ENCODE measurements at regions not wholly inside any gene's neighbourhood (a gene's known extent, or its start where the extent isn't known, plus 50 kb on each side); places are given as distances from the start of the nearest gene placed in this dataset.

- Mint-ChIP-seq H3K36me3 (ENCODE audit: insufficient read depth, unreplicated experiment) (no peaks in the 10 kb centered on the region), H3K27ac (ENCODE audit: unreplicated experiment) (no peak overlapping the region), H3K4me3 (ENCODE audit: unreplicated experiment) (no peak overlapping the region), H3K4me1 (ENCODE audit: low read depth, unreplicated experiment) (no peaks in the 10 kb centered on the region), H3K9me3 (ENCODE audit: unreplicated experiment) (no peaks in the 10 kb centered on the region), H3K27me3 (ENCODE audit: insufficient read depth, unreplicated experiment) (no peaks in the 10 kb centered on the region)
- DNase-seq, result no peak
- Histone ChIP-seq H3K4me3 (ENCODE audit: low read depth, low read length) (no peak overlapping the region), H3K4me1 (no peaks in the 10 kb centered on the region), H3K36me3 (ENCODE audit: control insufficient read depth, insufficient read depth, low read length) (no peaks in the 10 kb centered on the region), H3K9me3 (no peaks in the 10 kb centered on the region), H3K27me3 (replicated peaks; ENCODE audit: control insufficient read depth, insufficient read depth, low read length) (no peaks in the 10 kb centered on the region)
- BruUV-seq (replicated peaks), result no TSS peak
- intact Hi-C loops (cut with micrococcal nuclease; ENCODE audit: unreplicated experiment), result no loop called here
- POLR2A ChIA-PET, result no interaction called here
- CTCF ChIA-PET, result no interaction called here
- TF ChIP-seq CTCF (IDR thresholded peaks at IDR 0.05; ENCODE audit: insufficient read depth in 1 of 2, low read depth in 1 of 2, low read length in 1 of 2, severe bottlenecking in 1 of 2, unreplicated experiment in 1 of 2), result no peak
These were observed 255.7 kb upstream of the FAR2 start for GRCh38 chr12:28893365-28893764.

- Histone ChIP-seq H3K27me3 (replicated peaks; ENCODE audit: control insufficient read depth, insufficient read depth, low read length) (no peaks in the 10 kb centered on the region), H3K9me3 (no peaks in the 10 kb centered on the region), H3K36me3 (ENCODE audit: control insufficient read depth, insufficient read depth, low read length) (no peaks in the 10 kb centered on the region), H3K4me1 (no peaks in the 10 kb centered on the region), H3K4me3 (ENCODE audit: low read depth, low read length) (no peak overlapping the region)
- no peak for DNase-seq
- no peak for TF ChIP-seq CTCF (IDR thresholded peaks at IDR 0.05; ENCODE audit: insufficient read depth in 1 of 2, low read depth in 1 of 2, low read length in 1 of 2, severe bottlenecking in 1 of 2, unreplicated experiment in 1 of 2)
- ChIA-PET POLR2A (no interaction called here), CTCF (no interaction called here)
- no peaks in the 10 kb centered on the region for H3K27me3 Mint-ChIP-seq (ENCODE audit: insufficient read depth, unreplicated experiment)
- no peaks in the 10 kb centered on the region for H3K9me3 Mint-ChIP-seq (ENCODE audit: unreplicated experiment)
- no peaks in the 10 kb centered on the region for H3K36me3 Mint-ChIP-seq (ENCODE audit: insufficient read depth, unreplicated experiment)
- BruUV-seq (replicated peaks), result no TSS peak
- H3K4me1 Mint-ChIP-seq (ENCODE audit: low read depth, unreplicated experiment), result no peaks in the 10 kb centered on the region
- no peak overlapping the region for H3K27ac Mint-ChIP-seq (ENCODE audit: unreplicated experiment)
- intact Hi-C loops (cut with micrococcal nuclease; ENCODE audit: unreplicated experiment), result no loop called here
- H3K4me3 Mint-ChIP-seq (ENCODE audit: unreplicated experiment), result no peak overlapping the region
These were observed 255.2 kb upstream of the FAR2 start for GRCh38 chr12:28893856-28894255.

GRCh38 chr12:28896421-28896820 lies 252.7 kb upstream of the FAR2 start:
- no peak overlapping the region for H3K4me3 Mint-ChIP-seq (ENCODE audit: unreplicated experiment)
- DNase-seq, result no peak
- POLR2A ChIA-PET, result no interaction called here
- BruUV-seq (replicated peaks), result no TSS peak
- intact Hi-C loops (cut with micrococcal nuclease; ENCODE audit: unreplicated experiment), result no loop called here
- H3K4me3 ChIP-seq (ENCODE audit: low read depth, low read length), result no peak overlapping the region
- peaks cover 2% of the 10 kb centered on the region; the same call in 1 of the 2 replicates for H3K9me3 ChIP-seq
- CTCF ChIA-PET, result no interaction called here
- no peaks in the 10 kb centered on the region for H3K27me3 Mint-ChIP-seq (ENCODE audit: insufficient read depth, unreplicated experiment)
- H3K9me3 Mint-ChIP-seq (ENCODE audit: unreplicated experiment), result peaks cover 17% of the 10 kb centered on the region
- H3K27ac Mint-ChIP-seq (ENCODE audit: unreplicated experiment), result no peak overlapping the region
- H3K36me3 Mint-ChIP-seq (ENCODE audit: insufficient read depth, unreplicated experiment), result no peaks in the 10 kb centered on the region
- no peak for TF ChIP-seq CTCF (IDR thresholded peaks at IDR 0.05; ENCODE audit: insufficient read depth in 1 of 2, low read depth in 1 of 2, low read length in 1 of 2, severe bottlenecking in 1 of 2, unreplicated experiment in 1 of 2)
- no peaks in the 10 kb centered on the region for H3K27me3 ChIP-seq (replicated peaks; ENCODE audit: control insufficient read depth, insufficient read depth, low read length)
- H3K36me3 ChIP-seq (ENCODE audit: control insufficient read depth, insufficient read depth, low read length), result no peaks in the 10 kb centered on the region
- H3K4me1 Mint-ChIP-seq (ENCODE audit: low read depth, unreplicated experiment), result no peaks in the 10 kb centered on the region
- H3K4me1 ChIP-seq, result no peaks in the 10 kb centered on the region
